ENCODE measurements at regions not wholly inside any gene's neighbourhood (a gene's known extent, or its start where the extent isn't known, plus 50 kb on each side); places are given as distances from the start of the nearest gene placed in this dataset.
"Not testable (repeated sequence)": the region's sequence is repeated elsewhere in the genome, so short reads cannot be mapped to it uniquely, and the experiment has no call there.

DNA sequence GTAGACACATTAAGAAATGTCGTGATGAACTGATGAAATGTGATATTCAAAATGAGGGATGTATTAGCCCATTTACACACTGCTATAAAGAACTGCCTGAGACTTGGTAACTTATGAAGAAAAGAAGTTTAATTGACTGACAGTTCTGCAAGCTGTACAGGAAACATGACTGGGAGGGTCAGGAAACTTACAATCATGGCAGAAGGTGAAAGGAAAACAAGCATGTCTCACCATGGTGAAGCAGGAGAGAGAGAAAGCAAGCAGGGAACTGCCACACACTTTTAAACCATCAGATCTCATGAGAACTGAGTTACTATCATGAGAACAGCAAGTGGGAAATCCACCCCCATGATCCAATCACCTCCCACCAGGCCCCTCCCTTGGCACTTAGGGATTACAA lies 1010.8 kb upstream of the CELF4 start:
- DNase-seq (ENCODE audit: low read depth) = no peak

DNA sequence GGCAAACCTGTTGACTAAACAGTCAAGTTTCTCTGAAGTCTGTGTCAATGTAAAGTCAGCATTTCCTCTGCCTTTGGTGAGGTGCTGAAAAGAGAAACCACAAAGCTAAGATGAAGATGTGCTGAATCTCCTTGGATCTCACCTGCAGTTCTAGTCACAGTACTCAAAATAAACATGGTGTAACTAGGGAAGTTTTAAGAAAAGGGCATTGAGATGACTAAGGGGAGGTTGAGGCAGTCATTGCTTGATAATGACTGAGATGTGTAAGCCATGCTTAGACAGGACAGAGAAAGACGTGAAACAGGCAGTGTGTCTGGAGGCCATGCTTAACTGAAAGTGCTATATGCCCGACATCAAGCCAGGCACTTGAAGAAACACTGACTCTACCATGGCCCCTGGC lies 1010.0 kb upstream of the CELF4 start:
- DNase-seq (ENCODE audit: low read depth) = no peak

DNA sequence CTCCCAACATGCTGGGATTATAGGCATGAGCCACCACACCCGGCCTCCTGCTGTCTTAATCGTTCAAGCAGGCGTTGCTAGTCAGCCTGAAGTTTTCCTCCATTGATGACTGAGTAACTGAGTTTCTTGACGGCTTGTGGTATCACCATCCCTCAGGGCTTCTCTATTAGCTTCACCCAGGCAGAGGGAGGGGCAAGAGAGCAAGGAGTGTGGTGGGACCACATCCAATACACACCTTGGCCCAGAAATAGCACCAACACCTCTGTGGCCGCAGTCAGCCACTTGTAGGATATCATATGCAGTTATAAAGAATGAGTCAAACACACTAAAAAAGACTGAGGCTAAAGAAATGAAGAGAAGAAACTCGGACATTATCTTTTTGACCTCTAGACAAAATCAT lies 1009.4 kb upstream of the CELF4 start:
- DNase-seq (ENCODE audit: low read depth) = no peak

DNA sequence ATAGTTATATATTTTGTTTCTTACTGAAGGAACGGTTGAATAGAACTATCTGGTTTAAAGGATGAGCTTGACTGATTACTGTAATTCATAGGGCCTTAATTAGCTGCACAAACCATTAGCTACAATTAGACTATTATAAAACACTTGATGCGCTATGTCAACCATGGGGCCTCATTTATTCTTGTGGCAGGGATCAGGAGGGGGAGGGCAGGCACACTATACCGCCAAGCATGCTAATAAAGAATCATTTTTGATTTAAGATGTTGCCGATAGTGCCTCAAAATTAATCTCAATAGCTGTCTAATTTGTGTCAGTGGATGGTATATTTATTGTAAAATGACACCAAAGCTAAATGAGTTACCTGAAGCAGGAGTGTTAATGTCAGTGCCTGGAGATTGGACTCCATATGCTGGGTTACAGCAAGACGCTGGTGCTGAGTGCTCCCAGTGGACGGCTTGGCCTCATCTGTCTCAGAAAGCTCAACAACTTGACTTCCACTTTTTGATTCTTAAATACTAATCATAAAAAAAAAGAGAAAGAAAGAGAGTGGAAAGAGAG lies 1007.0 kb upstream of the CELF4 start:
- DNase-seq (ENCODE audit: low read depth) = no peak

DNA sequence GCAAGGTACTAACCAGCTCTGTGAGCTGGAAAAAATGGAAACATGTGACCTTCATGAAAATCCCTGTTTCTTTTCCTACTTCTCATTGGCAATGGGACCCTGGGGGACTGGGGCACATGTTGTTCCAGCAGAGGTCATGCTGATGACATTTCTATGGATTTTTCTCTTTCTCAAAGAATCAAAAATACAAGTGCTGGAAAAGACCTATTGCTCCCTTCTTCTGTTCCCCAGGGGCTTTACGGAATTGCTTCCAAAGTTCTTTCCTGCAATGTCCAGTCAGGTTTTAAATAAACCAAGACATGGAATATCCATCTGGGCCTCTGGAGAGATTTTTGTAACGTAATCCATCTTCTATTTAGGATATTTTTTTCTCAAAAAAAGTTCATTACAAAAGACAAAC lies 1006.1 kb upstream of the CELF4 start:
- DNase-seq (ENCODE audit: low read depth) = no peak

DNA sequence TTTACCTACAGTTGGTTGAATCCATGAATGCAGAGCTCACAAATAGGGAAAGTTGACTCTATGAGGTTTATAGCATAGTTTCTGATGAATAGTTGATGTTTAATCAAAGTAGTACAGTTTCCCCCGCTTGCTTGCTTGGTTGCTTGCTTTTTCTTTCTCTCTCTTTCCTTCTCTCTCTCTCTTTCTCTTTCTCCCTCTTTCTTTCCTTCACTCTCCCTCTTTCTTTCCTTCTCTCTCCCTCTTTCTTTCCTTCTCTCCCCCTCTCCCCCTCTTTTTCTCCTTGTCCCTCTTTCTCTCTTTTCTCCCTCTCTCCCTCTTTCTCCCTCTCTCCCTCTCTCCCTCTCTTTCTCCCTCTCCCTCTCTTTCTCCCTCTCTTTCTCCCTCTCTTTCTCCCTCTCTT lies 999.9 kb upstream of the CELF4 start:
- no peak for DNase-seq (ENCODE audit: low read depth)

DNA sequence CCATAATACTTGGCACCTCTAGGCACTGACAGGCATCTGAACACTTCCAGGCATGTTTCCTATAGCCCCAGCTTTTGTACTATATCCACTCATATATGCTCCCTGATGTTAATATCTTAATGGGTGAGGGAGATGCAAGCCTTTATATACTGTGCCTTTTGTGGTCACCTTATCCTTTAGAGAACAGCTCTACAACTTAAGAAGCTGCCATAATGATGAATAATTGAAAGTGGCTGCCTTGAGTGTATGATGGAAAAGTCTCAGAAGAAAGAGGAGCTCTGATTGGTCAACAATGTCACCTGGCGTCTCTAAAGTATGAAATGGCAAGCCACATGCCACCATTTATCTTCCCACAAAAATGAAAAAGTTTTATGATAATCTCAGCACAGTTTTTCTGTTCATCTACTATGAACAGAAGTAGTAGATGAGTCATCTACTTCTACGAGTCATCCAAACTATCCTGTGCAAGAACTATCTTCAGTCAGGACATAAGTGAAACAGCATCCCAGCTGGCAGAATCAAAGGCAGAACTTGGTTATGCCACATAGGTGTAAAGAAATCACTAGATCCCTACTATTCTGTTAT lies 997.9 kb upstream of the CELF4 start:
- DNase-seq (ENCODE audit: low read depth) = no peak

DNA sequence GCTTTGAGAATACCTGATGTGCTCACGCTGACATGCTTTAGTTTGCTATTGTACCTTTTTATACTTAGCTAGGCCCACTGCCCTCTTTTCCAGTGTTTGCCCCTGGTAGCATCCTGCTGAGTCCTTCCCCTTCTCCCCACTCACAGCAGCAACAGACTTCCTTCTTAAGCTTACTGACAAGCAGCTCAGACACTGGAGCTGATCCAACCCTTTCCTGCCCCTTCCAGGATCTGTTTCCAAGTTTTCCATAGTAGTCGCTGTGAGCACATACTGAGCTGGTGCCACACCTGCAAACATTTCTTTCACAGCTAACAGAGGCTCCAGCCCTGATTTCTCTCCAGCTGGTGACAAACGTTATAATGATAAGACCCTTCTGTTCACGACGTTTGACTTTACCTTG lies 991.4 kb upstream of the CELF4 start:
- DNase-seq (ENCODE audit: low read depth) = no peak

DNA sequence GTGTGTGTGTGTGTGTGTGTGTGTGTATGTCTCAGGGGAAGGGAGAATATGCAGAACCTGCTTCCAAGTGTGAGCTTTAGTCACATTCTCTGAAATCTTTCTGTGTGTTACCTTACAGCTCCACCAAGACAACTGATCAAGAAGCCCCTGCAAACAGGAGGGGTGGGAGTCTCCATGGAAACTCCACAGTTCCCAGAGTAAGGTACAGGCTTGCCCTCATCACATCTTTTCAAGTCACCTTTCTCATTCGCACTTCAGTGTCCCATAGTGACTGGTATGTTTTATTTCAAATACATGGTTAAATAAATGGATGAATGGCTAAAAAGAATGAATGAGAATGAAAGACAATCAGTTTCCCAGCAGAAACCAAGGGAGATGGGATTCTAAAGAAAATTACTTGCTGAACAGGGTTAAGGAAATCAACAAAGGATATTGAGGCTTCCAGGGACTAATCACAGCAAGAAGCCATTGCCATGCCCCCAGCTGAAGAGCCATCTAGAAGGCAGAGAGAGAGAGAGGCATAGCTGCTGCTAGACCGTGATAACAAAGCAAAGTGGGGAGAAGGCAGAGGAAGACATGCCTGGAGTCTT lies 987.2 kb upstream of the CELF4 start:
- no peak for DNase-seq (ENCODE audit: low read depth)

DNA sequence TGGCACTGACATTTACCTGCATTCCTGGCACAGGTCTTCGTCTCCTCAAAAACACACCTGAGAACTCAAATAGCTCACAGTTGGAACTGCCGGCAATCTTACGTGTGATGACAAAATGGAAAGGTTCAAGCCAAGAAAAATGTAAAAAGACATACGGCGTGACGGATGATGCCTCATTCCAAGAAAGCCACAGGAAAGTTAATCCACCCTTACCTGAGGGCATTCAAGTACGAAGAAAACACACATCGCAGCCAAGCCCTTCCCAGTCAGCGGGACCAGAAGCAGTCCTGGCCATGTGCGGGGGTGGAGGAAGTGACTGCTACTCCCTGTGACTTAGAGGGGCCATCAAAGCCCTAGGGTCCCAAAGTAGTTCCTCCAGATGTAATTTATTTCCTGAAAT lies 986.3 kb upstream of the CELF4 start:
- no peak for DNase-seq (ENCODE audit: low read depth)

DNA sequence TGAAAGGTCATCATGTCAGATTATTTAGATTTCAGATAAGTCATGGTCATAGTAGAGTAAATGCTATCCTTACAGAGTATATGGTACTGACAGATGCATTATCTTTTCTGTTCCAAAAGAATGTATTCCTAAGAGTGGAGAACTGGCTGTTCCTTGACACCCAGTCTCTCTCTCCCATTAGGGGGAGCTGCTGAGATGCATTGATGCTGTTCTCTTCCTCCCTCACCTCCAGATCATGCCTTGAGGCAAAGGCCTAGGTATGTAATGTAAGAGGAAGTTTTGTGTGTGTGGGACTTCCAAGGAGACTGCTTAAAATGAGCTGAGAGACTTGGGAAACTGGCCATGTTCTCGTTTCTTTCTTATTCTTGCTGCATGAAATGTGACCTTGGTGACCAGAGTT lies 979.5 kb upstream of the CELF4 start:
- DNase-seq (ENCODE audit: low read depth) = no peak

DNA sequence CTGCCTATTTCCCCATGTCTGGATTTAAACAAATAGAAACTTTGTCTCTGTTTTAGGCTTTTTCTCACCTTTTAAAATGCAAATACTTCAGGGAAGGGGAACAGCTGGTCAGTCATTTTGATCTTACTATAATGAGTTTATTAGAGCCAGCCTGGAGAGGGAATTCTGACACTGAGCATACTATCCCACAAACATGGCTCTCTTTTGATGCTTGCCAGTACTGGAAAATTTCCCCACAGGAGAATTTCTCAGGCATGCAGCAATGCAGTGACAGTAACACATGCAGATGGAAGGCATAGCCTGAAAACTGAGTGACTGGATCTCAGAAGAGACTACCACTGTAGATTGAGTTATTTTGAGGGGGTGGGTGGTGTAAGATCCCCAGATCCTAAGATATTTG lies 974.3 kb upstream of the CELF4 start:
- DNase-seq (ENCODE audit: low read depth) = no peak

DNA sequence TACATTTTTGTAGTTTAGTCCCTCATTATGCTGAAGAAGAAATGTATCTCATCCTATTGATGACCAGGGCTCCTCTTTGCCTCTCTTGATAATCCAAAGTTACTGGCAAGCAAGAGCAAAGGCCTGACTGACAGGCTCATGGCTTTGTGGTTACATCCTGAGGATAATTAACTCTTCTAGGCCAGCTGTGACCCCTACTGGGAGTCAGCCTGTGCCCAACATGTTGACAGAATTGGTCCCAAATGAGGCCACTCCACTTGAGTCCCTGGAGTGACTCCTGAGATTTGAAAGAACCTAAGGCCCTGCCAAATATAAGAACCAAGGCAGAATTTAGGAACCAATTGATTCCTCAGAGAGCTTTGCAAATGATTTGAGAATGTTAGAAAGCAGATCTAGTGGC lies 973.8 kb upstream of the CELF4 start:
- DNase-seq (ENCODE audit: low read depth) = no peak

DNA sequence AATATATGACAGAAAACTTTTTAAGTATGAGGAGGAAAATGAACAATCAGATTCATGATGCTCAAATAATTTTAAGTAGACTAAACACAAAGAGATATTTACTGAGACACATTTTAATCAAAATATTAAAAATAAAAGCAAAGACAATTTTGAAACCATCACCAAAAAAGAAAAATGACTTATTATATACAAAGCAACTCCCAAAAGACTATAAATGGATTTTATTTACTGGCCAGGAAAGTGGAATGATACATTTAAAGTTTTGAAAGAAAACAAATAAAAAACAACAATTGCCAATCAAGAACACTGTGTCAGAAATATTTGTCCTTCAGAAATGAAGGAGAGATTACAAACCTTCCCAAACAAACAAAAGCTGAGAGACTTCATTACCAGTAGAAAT lies 968.5 kb upstream of the CELF4 start:
- no peak for DNase-seq (ENCODE audit: low read depth)

DNA sequence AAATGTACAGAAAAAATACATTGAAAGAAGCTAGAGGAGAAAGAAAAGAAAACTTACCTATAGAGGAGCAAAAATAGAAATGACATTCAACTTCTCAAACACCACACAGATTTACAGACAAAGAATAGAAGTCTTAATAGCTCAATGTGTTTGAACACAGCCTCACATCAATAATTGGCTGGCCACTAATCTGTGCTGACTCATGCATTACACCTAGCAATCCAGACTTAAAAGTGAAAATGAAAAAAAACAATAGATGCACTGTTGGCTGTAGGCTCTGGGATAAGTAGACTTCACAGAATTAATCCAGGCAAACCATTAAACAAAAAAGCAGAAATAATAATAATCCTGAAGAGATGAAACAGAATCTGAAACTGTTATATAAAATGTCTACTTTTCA lies 961.3 kb upstream of the CELF4 start:
- DNase-seq (ENCODE audit: low read depth) = no peak

DNA sequence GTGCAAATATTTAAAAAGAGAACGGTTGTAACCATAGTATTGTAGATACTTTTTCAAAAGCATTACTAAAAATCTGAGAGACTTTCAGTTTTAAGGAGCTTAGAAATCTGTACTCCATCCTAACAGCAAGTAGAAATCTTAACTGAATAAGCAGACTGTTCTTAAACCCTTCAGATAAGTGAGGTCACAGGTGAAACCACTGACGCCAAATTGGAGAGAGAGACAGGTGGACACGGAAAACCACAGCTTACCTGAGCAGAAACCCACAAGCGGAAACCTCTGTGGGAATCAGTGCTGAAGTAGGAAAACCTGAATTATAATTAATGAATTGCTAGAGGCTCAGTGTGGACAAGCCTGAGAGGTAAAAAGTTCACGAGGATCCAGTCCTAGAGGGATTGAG lies 959.4 kb upstream of the CELF4 start:
- DNase-seq (ENCODE audit: low read depth) = no peak

DNA sequence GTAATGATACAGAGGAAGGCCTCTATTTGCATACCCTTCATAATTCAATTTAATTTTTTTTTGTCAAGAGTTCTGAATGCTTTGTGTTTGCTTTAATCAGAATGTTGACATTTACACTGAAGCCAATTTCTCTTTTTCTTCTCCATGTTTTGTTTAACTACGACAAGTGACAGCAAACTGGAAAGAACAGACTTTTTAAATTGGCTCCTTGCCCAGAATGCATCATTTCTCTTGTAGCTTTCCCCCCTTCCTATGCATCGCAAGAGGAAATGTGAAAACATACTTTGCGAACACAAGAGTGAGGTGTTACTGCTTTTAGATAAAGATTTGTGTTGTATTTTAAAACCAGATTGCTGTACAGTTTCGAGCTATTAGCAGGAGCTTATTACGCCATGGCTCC lies 955.2 kb upstream of the CELF4 start:
- DNase-seq (ENCODE audit: low read depth) = no peak

DNA sequence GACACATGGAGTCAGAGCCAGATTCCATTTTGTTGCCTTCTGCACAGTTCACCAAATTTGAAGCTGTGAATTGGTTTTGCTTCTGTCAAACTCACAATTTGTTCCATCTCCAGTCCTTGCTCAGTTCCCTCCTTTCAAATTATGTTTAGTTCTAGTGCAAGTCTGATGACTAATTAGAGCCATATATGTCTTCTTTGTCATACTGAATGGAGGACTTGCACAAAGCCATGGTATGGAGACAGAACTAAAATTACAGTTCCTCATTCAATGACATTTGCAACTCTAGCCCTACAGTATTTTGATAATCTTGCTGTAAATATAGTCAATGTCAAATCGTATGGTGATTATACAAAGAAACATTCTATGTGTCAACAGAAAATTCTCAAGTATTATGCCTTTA lies 936.9 kb upstream of the CELF4 start:
- DNase-seq (ENCODE audit: low read depth) = no peak

DNA sequence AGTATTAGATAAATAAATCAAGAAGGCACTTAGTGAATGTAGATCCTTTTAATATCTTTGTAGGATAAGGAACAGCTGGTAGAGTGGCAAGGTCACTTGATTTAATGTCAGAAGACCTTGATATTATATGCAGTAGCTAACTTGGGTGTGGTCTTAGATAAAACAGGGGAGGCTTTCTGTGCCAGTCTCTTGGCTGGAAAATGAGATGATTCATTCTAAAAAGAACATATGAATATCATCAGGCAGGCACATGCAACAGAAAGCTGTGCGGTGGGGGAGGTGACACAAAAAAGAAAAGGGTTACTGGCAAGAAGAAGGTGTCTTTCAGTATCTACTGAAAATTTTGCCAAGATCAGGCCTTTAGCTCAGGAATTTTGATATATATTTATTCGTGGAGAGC lies 931.7 kb upstream of the CELF4 start:
- no peak for DNase-seq (ENCODE audit: low read depth)

DNA sequence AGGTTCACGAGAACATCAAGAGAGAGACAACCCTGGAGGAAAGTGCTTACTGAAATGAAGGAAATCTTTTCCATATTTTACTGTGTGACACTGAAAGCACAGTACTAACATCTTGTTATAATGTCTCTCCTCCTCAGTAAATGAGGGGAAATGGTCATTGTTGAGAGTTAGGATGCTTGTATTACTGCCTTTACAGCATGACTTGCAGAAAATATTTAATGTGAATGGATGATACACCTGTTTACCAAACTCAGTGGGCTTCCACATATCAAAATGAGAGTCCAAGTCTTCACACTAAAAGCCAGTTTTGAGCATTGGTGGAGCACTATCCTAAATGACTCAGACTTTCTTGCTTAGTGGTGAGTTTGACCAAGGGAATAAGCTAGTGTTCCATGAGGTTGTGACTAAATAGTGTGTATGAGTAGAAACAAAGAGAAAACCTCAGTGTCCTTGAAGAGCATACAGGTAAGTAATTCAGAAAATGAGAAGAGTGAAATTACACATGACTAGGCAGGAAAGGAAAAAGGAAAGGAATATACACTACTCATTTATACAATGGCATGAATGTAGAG lies 930.7 kb upstream of the CELF4 start:
- DNase-seq (ENCODE audit: low read depth) = no peak

DNA sequence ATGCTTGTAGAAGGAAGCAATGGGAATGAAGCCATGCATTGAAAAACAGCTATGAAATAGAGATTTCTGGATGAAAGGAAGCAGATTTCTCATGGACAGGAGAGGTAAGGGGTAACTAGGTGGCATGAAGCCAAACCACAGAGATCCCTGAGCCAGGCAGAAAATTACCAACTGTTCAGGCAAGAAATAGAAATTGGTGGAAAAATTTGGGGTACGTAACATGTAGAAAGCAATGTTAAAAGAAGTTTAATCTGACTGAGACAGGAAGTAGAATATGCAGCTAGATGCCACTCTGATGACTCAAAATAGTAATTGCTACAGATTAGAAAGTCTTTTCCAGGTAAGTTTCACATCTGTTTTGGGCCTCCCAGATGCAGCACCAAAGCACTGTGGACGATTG lies 928.5 kb upstream of the CELF4 start:
- DNase-seq (ENCODE audit: low read depth) = no peak

DNA sequence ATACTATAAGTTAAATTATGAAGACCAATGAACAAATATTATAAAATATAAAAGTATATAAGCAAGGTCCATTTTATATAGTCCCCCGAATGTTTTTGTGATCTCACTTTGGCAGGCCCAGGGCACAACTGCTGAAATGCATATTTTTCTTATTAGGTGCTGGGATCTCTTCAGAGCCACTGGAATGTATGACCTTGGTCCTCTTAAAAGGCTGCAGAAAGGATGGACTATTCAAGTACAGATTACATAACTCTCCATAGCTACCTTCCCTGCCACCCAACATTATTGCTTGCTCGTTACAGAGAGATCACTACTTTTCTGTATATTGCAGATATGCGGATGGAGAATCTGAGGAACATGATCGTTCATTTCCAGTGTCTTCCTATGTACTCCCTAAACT lies 925.6 kb upstream of the CELF4 start:
- no peak for DNase-seq (ENCODE audit: low read depth)

DNA sequence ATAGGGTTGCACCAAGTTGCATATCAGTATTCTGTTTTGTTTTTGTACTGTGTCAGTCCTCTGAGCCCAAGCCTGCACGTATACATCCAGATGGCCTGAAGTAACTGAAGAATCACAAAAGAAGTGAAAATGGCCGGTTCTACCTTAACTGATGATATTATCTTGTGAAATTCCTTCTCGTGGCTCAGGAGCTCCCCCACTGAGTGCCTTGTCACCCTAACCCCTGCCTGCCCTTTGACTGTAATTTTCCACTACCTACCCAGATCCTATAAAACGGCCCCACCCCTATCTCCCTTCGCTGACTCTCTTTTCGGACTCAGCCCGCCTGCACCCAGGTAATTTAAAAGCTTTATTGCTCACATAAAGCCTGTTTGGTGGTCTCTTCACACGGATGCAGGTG lies 924.1 kb upstream of the CELF4 start:
- DNase-seq (ENCODE audit: low read depth) = not testable (repeated sequence)

DNA sequence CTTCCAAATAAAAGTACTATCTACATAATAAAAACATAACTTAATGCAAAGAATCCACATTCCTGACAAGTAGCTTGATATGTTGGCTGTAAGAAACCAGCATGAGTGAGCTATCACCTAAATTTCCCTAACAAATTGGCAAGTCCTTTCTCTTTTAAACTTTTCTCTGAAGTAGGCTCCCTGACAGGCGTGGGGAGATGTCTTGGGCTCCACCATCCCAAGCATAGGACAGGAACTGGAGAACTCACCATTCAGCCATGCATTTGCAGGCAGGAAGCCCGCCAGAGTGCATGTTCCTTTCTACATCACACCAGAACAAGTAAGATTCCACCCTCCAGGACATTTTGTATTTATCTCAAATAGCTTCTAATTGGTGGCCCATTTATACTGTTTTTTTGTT lies 921.9 kb upstream of the CELF4 start:
- no peak for DNase-seq (ENCODE audit: low read depth)
